H9 (cell line): ENCODE measurements at regions not wholly inside any gene's neighbourhood (a gene's known extent, or its start where the extent isn't known, plus 50 kb on each side); places are given as distances from the start of the nearest gene placed in this dataset.

ENCODE experiments used
- DNase-seq: peaks from one replicate; pipeline ENCODE4 v3.0.0-alpha.2; 2017
- H2AFZ ChIP-seq: one replicate; pipeline ENCODE4 v1.6.1; 2013; ENCODE audit warnings: mild to moderate bottlenecking, low read length, control low read depth, moderate library complexity
- H2AK5ac ChIP-seq: 2 replicates; pipeline ENCODE4 v1.6.1; 2013; ENCODE audit warnings: low read length, control low read depth, mixed read lengths; ENCODE audit not compliant: insufficient read length
- H2BK120ac ChIP-seq: one replicate; pipeline ENCODE4 v1.6.1; 2013; ENCODE audit warnings: low read depth, mild to moderate bottlenecking, low read length, control low read depth, inconsistent platforms; ENCODE audit not compliant: poor library complexity, severe bottlenecking
- H2BK12ac ChIP-seq: 2 replicates; pipeline ENCODE4 v1.6.1; 2013; ENCODE audit warnings: low read length, control low read depth, mixed read lengths, low read depth; ENCODE audit not compliant: insufficient read length
- H2BK15ac ChIP-seq: 2 replicates; pipeline ENCODE4 v1.6.1; 2013; ENCODE audit warnings: low read depth, low read length, control low read depth
- H2BK20ac ChIP-seq: one replicate; pipeline ENCODE4 v1.6.1; 2013; ENCODE audit warnings: low read depth, mild to moderate bottlenecking, low read length, control low read depth, inconsistent platforms; ENCODE audit not compliant: poor library complexity, severe bottlenecking
- H2BK5ac ChIP-seq: 2 replicates; pipeline ENCODE4 v1.6.1; 2013; ENCODE audit warnings: low read length, control low read depth, mixed read lengths; ENCODE audit not compliant: insufficient read length
- H3K14ac ChIP-seq: 2 replicates; pipeline ENCODE4 v1.6.1; 2013; ENCODE audit warnings: low read length, control low read depth; ENCODE audit not compliant: insufficient read depth
- H3K18ac ChIP-seq: 2 replicates; pipeline ENCODE4 v1.6.1; 2013; ENCODE audit warnings: low read depth, mild to moderate bottlenecking, mixed read lengths, low read length, control low read depth; ENCODE audit not compliant: insufficient read length
- H3K23ac ChIP-seq: 2 replicates; pipeline ENCODE4 v1.6.1; 2013; ENCODE audit warnings: low read length, control low read depth, mixed read lengths, low read depth; ENCODE audit not compliant: insufficient read length
- H3K23me2 ChIP-seq: 2 replicates; pipeline ENCODE4 v1.6.1; 2013; ENCODE audit warnings: low read depth, mild to moderate bottlenecking, mixed read lengths, low read length, control low read depth; ENCODE audit not compliant: insufficient read length, poor library complexity, severe bottlenecking
- H3K27ac ChIP-seq: 2 replicates; pipeline ENCODE4 v1.5.1; 2013; ENCODE audit warnings: low read length, control low read depth, mixed read lengths, low read depth; ENCODE audit not compliant: insufficient read length
- H3K27me3 ChIP-seq: 2 replicates; pipeline ENCODE4 v1.6.1; 2013; ENCODE audit warnings: low read length, control low read depth, inconsistent platforms; ENCODE audit not compliant: insufficient read depth
- H3K4ac ChIP-seq: 2 replicates; pipeline ENCODE4 v1.6.1; 2013; ENCODE audit warnings: low read depth, mild to moderate bottlenecking, control low read depth, inconsistent platforms, low read length, moderate library complexity
- H3K4me1 ChIP-seq: 2 replicates; pipeline ENCODE4 v1.6.1; 2013; ENCODE audit warnings: low read length, control low read depth, inconsistent platforms; ENCODE audit not compliant: insufficient read depth
- H3K4me2 ChIP-seq: 2 replicates; pipeline ENCODE4 v1.6.1; 2013; ENCODE audit warnings: low read length, control low read depth, mixed read lengths; ENCODE audit not compliant: insufficient read length, insufficient read depth
- H3K56ac ChIP-seq: 2 replicates; pipeline ENCODE4 v1.6.1; 2013; ENCODE audit warnings: low read depth, mild to moderate bottlenecking, mixed read lengths, low read length, control low read depth; ENCODE audit not compliant: insufficient read length
- H3K79me1 ChIP-seq: 2 replicates; pipeline ENCODE4 v1.6.1; 2013; ENCODE audit warnings: low read depth, mild to moderate bottlenecking, moderate library complexity, low read length, control low read depth, inconsistent platforms; ENCODE audit not compliant: insufficient read depth, poor library complexity, severe bottlenecking
- H3K79me2 ChIP-seq: 2 replicates; pipeline ENCODE4 v1.6.1; 2013; ENCODE audit warnings: low read length, control low read depth, inconsistent platforms; ENCODE audit not compliant: insufficient read depth
- H3K9ac ChIP-seq: 2 replicates; pipeline ENCODE4 v1.6.1; 2013; ENCODE audit warnings: low read length, control low read depth, mixed read lengths; ENCODE audit not compliant: insufficient read length; ENCODE audit errors: extremely low read depth
- H3K9me3 ChIP-seq: one replicate; pipeline ENCODE4 v1.6.1; 2013; ENCODE audit warnings: low read depth, low read length, inconsistent platforms; ENCODE audit not compliant: control insufficient read depth
- H3T11ph ChIP-seq: one replicate; pipeline ENCODE4 v1.6.1; 2013; ENCODE audit warnings: mild to moderate bottlenecking, low read length, control low read depth, inconsistent platforms
- H4K20me1 ChIP-seq: one replicate; pipeline ENCODE4 v1.6.1; 2013; ENCODE audit not compliant: control insufficient read depth, insufficient read length, insufficient read depth
- H4K5ac ChIP-seq: 2 replicates; pipeline ENCODE4 v1.6.1; 2013; ENCODE audit warnings: low read depth, mild to moderate bottlenecking, mixed read lengths, low read length, control low read depth; ENCODE audit not compliant: insufficient read length
- H4K8ac ChIP-seq: replicated peaks from 2 replicates; pipeline ENCODE4 v1.6.1; 2013; ENCODE audit warnings: low read length, control low read depth, mixed read lengths, low read depth; ENCODE audit not compliant: insufficient read length
- H4K91ac ChIP-seq: 2 replicates; pipeline ENCODE4 v1.6.1; 2013; ENCODE audit warnings: low read depth, mild to moderate bottlenecking, moderate library complexity, mixed read lengths, low read length, control low read depth; ENCODE audit not compliant: insufficient read length
- H3K27ac Mint-ChIP-seq, 3 experiments: 2 replicates in 2 of 3; 3 replicates in 1 of 3; pipeline ENCODE4 v1.8.0; 2020 to 2021; ENCODE audit warnings: mixed read lengths in 3 of 3, mild to moderate bottlenecking in 1 of 3, moderate library complexity in 1 of 3
- H3K27me3 Mint-ChIP-seq: 2 replicates; pipeline ENCODE4 v1.8.0; 2021; ENCODE audit warnings: low read depth, mild to moderate bottlenecking, moderate library complexity, mixed read lengths
- H3K36me3 Mint-ChIP-seq, 3 experiments: 2 replicates in 2 of 3; 3 replicates in 1 of 3; pipeline ENCODE4 v1.8.0; 2020 to 2021; ENCODE audit warnings: low read depth in 3 of 3, mixed read lengths in 3 of 3; ENCODE audit not compliant: insufficient read depth in 1 of 3
- H3K4me1 Mint-ChIP-seq, 2 experiments: 2 replicates each; pipeline ENCODE4 v1.8.0; 2020; ENCODE audit warnings: mixed read lengths in 2 of 2
- H3K4me3 Mint-ChIP-seq, 2 experiments: 2 replicates in 1 of 2; 3 replicates in 1 of 2; pipeline ENCODE4 v1.8.0; 2020 to 2021; ENCODE audit warnings: mild to moderate bottlenecking in 2 of 2, mixed read lengths in 2 of 2, moderate library complexity in 1 of 2
- H3K9me3 Mint-ChIP-seq, 2 experiments: 2 replicates in 1 of 2; 3 replicates in 1 of 2; pipeline ENCODE4 v1.8.0; 2020; ENCODE audit warnings: mild to moderate bottlenecking in 2 of 2, mixed read lengths in 2 of 2, moderate library complexity in 1 of 2
- CTCF ChIP-seq: fragments of 200-600 bp; sonication (generic); conservative IDR thresholded peaks from 3 replicates; pipeline ENCODE4 v1.8.0; 2021; ENCODE audit warnings: antibody characterized with exemption, mild to moderate bottlenecking
- WGBS: extraction: QIAGEN DNeasy Blood & Tissue Kit; methylation state at CpG from one replicate; pipeline ENCODE4 v1.1.7; 2013; ENCODE audit warnings: missing lambda C conversion rate, low lambda C conversion rate, mixed read lengths; ENCODE audit not compliant: insufficient read length; ENCODE audit errors: extremely low coverage; 5-methylcytosine and 5-hydroxymethylcytosine counted together

- no peak overlapping the region for H2BK120ac ChIP-seq
- TF ChIP-seq CTCF: no peak
- DNase-seq: no peak
- no peaks in the 10 kb centered on the region for H3K79me2 ChIP-seq
- H2BK12ac ChIP-seq: no peak overlapping the region
- no peak overlapping the region for H2AFZ ChIP-seq
- no CpG with 5 or more reads among the region's 1 CpG for WGBS
- no peaks in the 10 kb centered on the region for H3K9me3 ChIP-seq
- H3K79me1 ChIP-seq: no peaks in the 10 kb centered on the region
- no peak overlapping the region for H3K56ac ChIP-seq
- peak overlapping the region in 1 of 2 experiments; percentile 3; a peak in 1 of 5 replicates for H3K4me3 Mint-ChIP-seq
- no peak overlapping the region for H3T11ph ChIP-seq
- H3K27me3 Mint-ChIP-seq: no peaks in the 10 kb centered on the region
- H3K4me2 ChIP-seq: no peak overlapping the region
- H3K14ac ChIP-seq: no peak overlapping the region
- peaks cover 0 to 9% (median 0%) of the 10 kb centered on the region in 3 experiments; a peak in 4 of 7 replicates for H3K36me3 Mint-ChIP-seq
- H3K9me3 Mint-ChIP-seq: peaks cover 5 to 9% of the 10 kb centered on the region in 2 experiments; a peak in 3 of 5 replicates
- no peak overlapping the region for H4K8ac ChIP-seq
- no peak overlapping the region for H4K91ac ChIP-seq
- H2AK5ac ChIP-seq: no peak overlapping the region
- no peaks in the 10 kb centered on the region for H3K27me3 ChIP-seq
- H2BK5ac ChIP-seq: no peak overlapping the region
- no peaks in the 10 kb centered on the region for H4K20me1 ChIP-seq
- H3K4me1 Mint-ChIP-seq: peaks cover 45 to 55% of the 10 kb centered on the region in 2 experiments
- H3K23me2 ChIP-seq: no peaks in the 10 kb centered on the region
- no peak overlapping the region for H4K5ac ChIP-seq
- no peak overlapping the region for H3K4ac ChIP-seq
- H3K9ac ChIP-seq: no peak overlapping the region
- H3K18ac ChIP-seq: no peak overlapping the region
- peak overlapping the region in 2 of 3 experiments; percentile 86 to 95; a peak in 4 of 7 replicates for H3K27ac Mint-ChIP-seq
- H2BK15ac ChIP-seq: no peak overlapping the region
- no peak overlapping the region for H3K23ac ChIP-seq
- H3K4me1 ChIP-seq: peaks cover 2% of the 10 kb centered on the region; the same call in 1 of the 2 replicates
- no peak overlapping the region for H3K27ac ChIP-seq
- H2BK20ac ChIP-seq: no peak overlapping the region
Observed at GRCh38 chr5:166672431-166672830, 1619.0 kb upstream of the WWC1 start.
